C4-2B (cell line): ENCODE measurements at regions not wholly inside any gene's neighbourhood (a gene's known extent, or its start where the extent isn't known, plus 50 kb on each side); places are given as distances from the start of the nearest gene placed in this dataset.
A peak's percentile ranks its signal among the peaks of the same experiment; 100 is the strongest.

ENCODE experiments used
- H3K27ac ChIP-seq: fragments of 450-650 bp; 2 replicates; pipeline ENCODE4 v1.5.1; 2017
- ZFX ChIP-seq: fragments of 450-650 bp; IDR thresholded peaks from 2 replicates; pipeline ENCODE4 v1.6.1; 2017
- TF ChIP-seq, protein P1 (sequence below): fragments of 450-650 bp; conservative IDR thresholded peaks from 2 replicates; pipeline ENCODE4 v1.5.1; 2017; ENCODE audit warnings: mild to moderate bottlenecking

DNA sequence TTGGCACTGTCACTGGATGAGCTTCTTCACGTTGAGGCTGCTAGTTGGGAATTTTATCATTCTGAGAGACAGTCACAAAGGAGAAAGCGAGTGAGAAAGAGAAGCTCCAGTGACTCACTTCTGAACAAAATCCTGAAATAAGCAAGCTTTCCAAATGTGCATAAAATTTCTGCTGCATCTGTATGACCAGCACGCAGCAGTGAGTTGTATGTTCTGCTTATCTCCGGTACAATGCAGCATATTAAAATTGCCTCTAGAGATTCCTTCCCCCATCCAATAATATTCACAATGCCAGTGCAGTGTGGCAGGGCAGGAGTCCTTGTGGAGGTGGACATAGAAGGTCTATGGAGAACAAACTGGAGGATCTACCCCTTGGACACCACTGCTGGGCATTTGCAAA lies 290.5 kb downstream of the ADGB start:
- TF ChIP-seq, protein P1, sequence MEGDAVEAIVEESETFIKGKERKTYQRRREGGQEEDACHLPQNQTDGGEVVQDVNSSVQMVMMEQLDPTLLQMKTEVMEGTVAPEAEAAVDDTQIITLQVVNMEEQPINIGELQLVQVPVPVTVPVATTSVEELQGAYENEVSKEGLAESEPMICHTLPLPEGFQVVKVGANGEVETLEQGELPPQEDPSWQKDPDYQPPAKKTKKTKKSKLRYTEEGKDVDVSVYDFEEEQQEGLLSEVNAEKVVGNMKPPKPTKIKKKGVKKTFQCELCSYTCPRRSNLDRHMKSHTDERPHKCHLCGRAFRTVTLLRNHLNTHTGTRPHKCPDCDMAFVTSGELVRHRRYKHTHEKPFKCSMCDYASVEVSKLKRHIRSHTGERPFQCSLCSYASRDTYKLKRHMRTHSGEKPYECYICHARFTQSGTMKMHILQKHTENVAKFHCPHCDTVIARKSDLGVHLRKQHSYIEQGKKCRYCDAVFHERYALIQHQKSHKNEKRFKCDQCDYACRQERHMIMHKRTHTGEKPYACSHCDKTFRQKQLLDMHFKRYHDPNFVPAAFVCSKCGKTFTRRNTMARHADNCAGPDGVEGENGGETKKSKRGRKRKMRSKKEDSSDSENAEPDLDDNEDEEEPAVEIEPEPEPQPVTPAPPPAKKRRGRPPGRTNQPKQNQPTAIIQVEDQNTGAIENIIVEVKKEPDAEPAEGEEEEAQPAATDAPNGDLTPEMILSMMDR = no peak
- TF ChIP-seq ZFX = no peak
- H3K27ac ChIP-seq = no peak overlapping the region

DNA sequence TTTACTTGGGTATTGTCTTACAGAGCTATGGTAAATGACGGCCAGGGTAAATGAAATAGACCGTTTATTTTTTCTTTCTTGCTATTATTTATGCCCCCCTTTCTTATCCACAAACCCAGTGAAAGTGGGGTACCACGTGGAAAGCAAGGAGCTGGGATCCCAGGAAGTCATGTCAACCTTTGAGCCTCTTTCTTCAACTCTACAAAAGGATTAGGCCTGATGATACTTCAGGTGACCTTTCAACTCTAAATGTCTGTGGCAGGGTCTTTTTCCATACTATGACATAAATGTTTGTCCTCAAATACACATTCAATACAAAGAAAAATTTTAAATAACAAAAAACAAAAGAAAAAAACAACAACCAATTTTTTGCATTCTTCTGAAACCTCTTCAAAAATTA lies 291.4 kb downstream of the ADGB start:
- TF ChIP-seq, protein P1 = no peak
- no peak for TF ChIP-seq ZFX
- H3K27ac ChIP-seq = no peak overlapping the region

DNA sequence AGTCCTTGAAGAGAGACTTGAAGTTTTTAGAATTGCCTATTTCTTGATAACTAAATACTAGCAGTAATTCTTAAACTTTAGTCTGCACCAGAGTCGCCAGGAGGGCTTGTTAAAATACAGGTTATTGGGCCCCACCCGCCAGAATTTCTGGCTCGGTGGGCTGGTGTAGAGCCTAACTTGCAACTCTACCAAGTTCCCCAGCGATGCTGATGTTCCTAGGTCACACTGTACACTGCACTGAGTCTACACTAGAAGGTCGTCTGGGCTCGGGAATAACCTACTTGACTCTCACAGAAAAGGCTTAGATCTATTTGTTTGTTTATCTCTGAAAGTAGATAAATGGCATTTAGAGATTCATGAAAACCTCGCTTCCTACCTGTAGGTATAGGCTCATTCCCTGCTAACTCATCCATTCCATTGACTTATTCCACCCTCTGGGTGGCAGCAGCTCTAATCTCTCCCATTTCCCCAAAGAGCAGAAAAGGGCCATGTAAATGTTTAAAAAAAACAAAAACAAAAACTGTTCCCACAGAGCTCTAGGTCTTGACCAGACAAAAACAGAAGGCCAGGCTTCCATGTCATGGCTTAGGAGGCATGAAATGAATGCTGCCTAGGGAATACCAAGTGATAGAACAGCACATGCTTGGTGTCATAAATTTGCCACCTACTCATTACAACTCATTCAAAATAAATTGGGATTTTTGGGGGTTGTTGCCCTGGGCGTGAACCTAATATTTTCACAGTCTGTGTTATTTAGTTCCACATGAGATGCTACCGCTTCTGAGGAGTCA lies 292.1 kb downstream of the ADGB start:
- no peak for TF ChIP-seq ZFX
- TF ChIP-seq, protein P1 = peak; percentile 9; the same call in 1 of the 2 replicates
- H3K27ac ChIP-seq = no peak overlapping the region

DNA sequence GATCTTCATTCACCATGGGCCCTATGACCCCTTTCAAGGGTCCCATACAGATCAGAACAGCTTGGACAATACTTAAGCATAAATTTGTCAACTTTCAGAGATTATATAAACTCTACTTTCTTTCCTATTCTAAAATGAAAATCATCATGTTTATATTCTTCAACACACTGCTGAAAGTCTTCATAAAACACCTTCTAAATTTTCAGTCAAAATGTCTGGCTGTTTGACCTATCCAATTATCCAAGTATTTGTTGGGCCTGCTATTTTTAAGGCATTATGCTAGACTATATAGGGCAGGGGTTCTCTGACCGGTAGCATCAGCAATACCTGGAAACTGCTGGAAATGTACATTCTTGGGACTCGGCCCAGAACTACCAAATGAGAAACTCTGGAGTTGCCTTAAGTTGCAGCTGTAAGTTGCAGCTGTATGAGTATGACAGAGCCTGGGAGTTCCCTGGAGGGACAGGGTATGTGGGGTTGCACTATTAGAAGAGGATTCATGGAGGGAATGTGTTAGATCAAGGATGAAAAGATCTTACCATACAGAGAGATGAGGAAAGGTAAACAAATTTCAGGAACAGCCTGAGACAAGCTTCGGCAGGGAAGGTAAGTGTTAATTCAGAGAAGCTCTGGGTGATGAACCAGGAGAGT lies 293.0 kb downstream of the ADGB start:
- TF ChIP-seq, protein P1 = no peak
- no peak for TF ChIP-seq ZFX
- no peak overlapping the region for H3K27ac ChIP-seq

DNA sequence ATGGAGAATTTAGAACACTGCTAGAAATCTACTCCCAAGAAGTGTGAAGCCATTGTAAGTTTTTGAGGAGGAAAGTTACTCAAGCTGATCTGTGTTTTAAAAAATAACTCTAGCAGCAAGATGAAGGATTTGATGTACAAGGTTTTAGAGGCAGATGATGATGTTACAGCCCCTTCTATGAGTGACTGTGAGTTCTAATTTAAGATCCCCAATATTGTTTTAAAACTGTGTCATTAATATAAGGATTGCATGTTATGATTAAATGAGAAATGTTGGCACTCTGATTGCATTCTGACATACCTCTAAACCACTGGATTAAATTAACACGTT lies 293.5 kb downstream of the ADGB start:
- TF ChIP-seq, protein P1 = no peak
- no peak for TF ChIP-seq ZFX
- no peak overlapping the region for H3K27ac ChIP-seq

DNA sequence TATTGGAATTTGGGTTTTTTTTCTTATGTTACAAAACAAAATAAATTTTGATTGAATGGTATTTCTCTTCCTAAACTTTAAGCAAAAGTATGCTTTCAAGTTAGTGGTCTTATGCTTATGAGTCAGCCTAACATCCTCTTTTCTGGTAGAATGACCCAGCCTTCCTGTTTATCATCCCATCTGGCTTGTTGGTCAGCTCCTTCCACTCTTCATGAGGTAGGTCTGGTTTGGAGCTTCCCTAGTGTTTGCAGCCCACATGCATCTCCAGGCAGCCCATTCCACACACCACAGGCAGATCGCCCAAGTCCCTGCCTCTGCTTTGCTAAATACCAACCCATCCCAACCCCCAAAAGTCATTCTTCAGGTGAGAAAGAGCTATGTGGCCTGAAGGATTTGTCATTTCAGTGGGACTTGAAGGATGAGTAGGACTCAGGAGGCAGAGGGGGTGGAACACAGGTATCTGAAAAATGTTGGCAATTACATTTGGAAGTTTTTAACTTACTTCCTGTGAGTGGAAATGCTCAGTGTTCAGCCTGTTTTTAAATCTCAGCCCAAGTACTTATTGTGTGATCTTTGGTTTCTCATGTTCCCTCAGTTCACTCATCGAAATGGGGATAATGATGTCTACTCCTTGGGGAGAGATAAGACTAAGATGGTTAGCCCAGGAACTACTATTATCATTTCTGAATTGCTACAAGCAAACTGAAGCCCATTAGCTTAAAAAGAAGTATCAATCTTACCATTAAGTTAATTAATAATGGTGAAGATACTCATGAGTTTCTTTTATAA lies 294.0 kb downstream of the ADGB start:
- TF ChIP-seq, protein P1 = no peak
- TF ChIP-seq ZFX = no peak
- H3K27ac ChIP-seq = no peak overlapping the region

DNA sequence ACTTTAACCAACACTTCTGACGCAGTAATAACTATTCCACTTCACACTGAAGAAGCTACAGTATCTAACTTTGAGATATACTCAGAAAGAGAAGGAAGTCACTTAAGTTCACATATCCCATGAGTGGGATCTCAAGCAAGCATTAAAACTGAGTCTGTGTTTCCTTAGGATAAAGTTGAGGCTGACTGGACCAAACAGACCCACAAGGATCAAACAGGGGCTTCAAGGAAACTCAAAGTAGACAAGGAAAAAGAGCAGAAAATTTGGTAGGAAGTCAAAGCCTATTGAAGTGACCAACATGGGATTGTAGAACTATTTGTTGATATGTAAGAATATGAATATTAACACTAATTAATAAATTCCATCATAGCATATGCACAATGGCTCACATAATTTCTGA lies 294.9 kb downstream of the ADGB start:
- H3K27ac ChIP-seq = no peak overlapping the region

More for the DNA sequence above, 294.9 kb downstream of the ADGB start:
- no peak for TF ChIP-seq ZFX
- TF ChIP-seq, protein P1 = no peak
